GM12878 (cell line): ENCODE measurements at regions not wholly inside any gene's neighbourhood (a gene's known extent, or its start where the extent isn't known, plus 50 kb on each side); places are given as distances from the start of the nearest gene placed in this dataset.

Experiments
- ATAC-seq: fragments of 200-7000 bp; cut with Tn5 transposase; 3 replicates; pipeline ENCODE4 v1.9.1; 2020; ENCODE audit warnings: mild to moderate bottlenecking, moderate library complexity
- BruUV-seq: library from RNA; stranded (reverse); fragments of 400-500 nt; replicated peaks from 2 replicates; lab custom pipeline; 2021; lab: Mats Ljungman, UMichigan
- CTCF ChIA-PET: fragments of 300-600 bp; sonication (Branson Sonifier 250); formaldehyde crosslinking; extraction: SDS; loops from one replicate; lab custom pipeline; 2021; ENCODE audit warnings: inconsistent platforms; lab: Yijun Ruan, JAX
- POLR2A ChIA-PET: fragments of 350-600 bp; formaldehyde crosslinking; extraction: SDS; loops from one replicate; lab custom pipeline; 2021; ENCODE audit warnings: inconsistent platforms; lab: Charles Lee
- RAD21 ChIA-PET: fragments of 300-600 bp; sonication (Branson Sonifier 250); formaldehyde crosslinking; loops from one replicate; lab custom pipeline; 2023; ENCODE audit warnings: antibody characterized with exemption; ENCODE audit not compliant: unreplicated experiment; lab: Charles Lee
- SMC1A ChIA-PET: fragments of 300-600 bp; sonication (Branson Sonifier 250); formaldehyde crosslinking; loops from one replicate; lab custom pipeline; 2023; ENCODE audit not compliant: unreplicated experiment, uncharacterized antibody; lab: Charles Lee
- DNase-seq: peaks from one replicate; pipeline ENCODE4 v3.0.0-alpha.2; 2011; ENCODE audit warnings: low read depth, low spot score
- FAIRE-seq: peaks from 3 replicates; lab custom pipeline; 2011; peaks lifted over from hg19 to GRCh38; lab: Jason Lieb, UNC
- H2AFZ ChIP-seq: 2 replicates; pipeline ENCODE4 v1.6.0; 2011; ENCODE audit warnings: low read depth, low read length, control low read depth; ENCODE audit not compliant: control insufficient read depth
- H3K27ac ChIP-seq: 2 replicates; pipeline ENCODE4 v1.5.1; 2011; ENCODE audit warnings: control low read depth; ENCODE audit not compliant: control insufficient read depth, insufficient read depth
- H3K27me3 ChIP-seq, 2 experiments: replicated peaks in 1 of 2; 2 replicates each; pipeline versions ENCODE4 v1.6.0 to v1.6.1; 2011; ENCODE audit warnings: low read length in 1 of 2; ENCODE audit not compliant: control insufficient read depth in 2 of 2, insufficient read depth in 2 of 2
- H3K36me3 ChIP-seq, 2 experiments: 2 replicates each; pipeline ENCODE4 v1.5.1; 2011; ENCODE audit warnings: low read length in 1 of 2; ENCODE audit not compliant: control insufficient read depth in 2 of 2, insufficient read depth in 2 of 2
- H3K4me1 ChIP-seq: 2 replicates; pipeline ENCODE4 v1.6.1; 2011; ENCODE audit warnings: mild to moderate bottlenecking, low read length, moderate library complexity, mixed read lengths; ENCODE audit not compliant: control insufficient read depth, insufficient read depth
- H3K4me2 ChIP-seq: 2 replicates; pipeline ENCODE4 v1.6.0; 2011; ENCODE audit warnings: control low read depth; ENCODE audit not compliant: control insufficient read depth, insufficient read depth
- H3K4me3 ChIP-seq: fragments of 200-600 bp; sonication (generic); 2 replicates; pipeline ENCODE4 v1.5.1; 2016
- H3K79me2 ChIP-seq: 2 replicates; pipeline ENCODE4 v1.6.0; 2011; ENCODE audit warnings: low read length; ENCODE audit not compliant: control insufficient read depth, insufficient read depth
- H3K9ac ChIP-seq: 2 replicates; pipeline ENCODE4 v1.8.0; 2011; ENCODE audit warnings: low read length, control low read depth, mixed read lengths; ENCODE audit not compliant: control insufficient read depth, insufficient read depth
- H3K9me3 ChIP-seq: replicated peaks from 3 replicates; pipeline ENCODE4 v1.5.1; 2011; ENCODE audit warnings: mild to moderate bottlenecking, low read length; ENCODE audit not compliant: control insufficient read depth, insufficient read depth
- H4K20me1 ChIP-seq: 2 replicates; pipeline ENCODE4 v1.6.0; 2011; ENCODE audit not compliant: control insufficient read depth, insufficient read depth
- CBX5 ChIP-seq: sonication (generic); IDR thresholded peaks from 2 replicates; pipeline ENCODE4 v1.6.1; 2016; ENCODE audit warnings: low read depth, moderate library complexity, mild to moderate bottlenecking, inconsistent platforms
- CREB1 ChIP-seq: IDR thresholded peaks from 2 replicates; pipeline ENCODE4 v1.6.1; 2012; ENCODE audit warnings: low read depth, mild to moderate bottlenecking, inconsistent platforms
- EED ChIP-seq: sonication (generic); IDR thresholded peaks from 2 replicates; pipeline ENCODE4 v1.6.1; 2016; ENCODE audit warnings: antibody characterized with exemption, low read depth
- EGR1 ChIP-seq, 2 experiments: IDR thresholded peaks; 1 replicate in 1 of 2; 2 replicates in 1 of 2; pipeline ENCODE4 v1.6.1; 2011 to 2012; ENCODE audit warnings: low read depth in 2 of 2, low read length in 2 of 2, borderline replicate concordance in 1 of 2, mild to moderate bottlenecking in 1 of 2, moderate library complexity in 1 of 2
- JUNB ChIP-seq: IDR thresholded peaks from 2 replicates; pipeline ENCODE4 v1.6.1; 2016; ENCODE audit warnings: antibody characterized with exemption, mild to moderate bottlenecking
- MYC ChIP-seq: IDR thresholded peaks from 2 replicates; pipeline ENCODE4 v1.6.1; 2011; ENCODE audit warnings: mild to moderate bottlenecking, low read length, moderate library complexity, inconsistent platforms; ENCODE audit not compliant: insufficient read depth, insufficient replicate concordance, insufficient read length, severe bottlenecking
- WGBS: methylation state at CpG from one replicate; pipeline ENCODE4 v1.1.6; 2016; ENCODE audit warnings: low lambda C conversion rate; ENCODE audit not compliant: insufficient replicate concordance, insufficient coverage; ENCODE audit errors: missing lambda C conversion rate; 5-methylcytosine and 5-hydroxymethylcytosine counted together
- in situ Hi-C: fragments of 300-500 bp; cut with MboI; formaldehyde crosslinking; loops from 9 replicates; pipeline ENCODE4 v1.14.3; 2018; ENCODE audit warnings: mixed read lengths
- intact Hi-C: fragments of 100-400 bp; cut with micrococcal nuclease; formaldehyde crosslinking; loops from one replicate; pipeline ENCODE4 v1.14.2; 2022; ENCODE audit not compliant: unreplicated experiment
- TF ChIP-seq, protein P1 (sequence below): IDR thresholded peaks from 2 replicates; pipeline ENCODE4 v1.6.1; 2012; ENCODE audit warnings: mild to moderate bottlenecking, low read depth, low read length
- TF ChIP-seq, protein P2 (sequence below): fragments of 450-650 bp; IDR thresholded peaks from 2 replicates; pipeline ENCODE4 v1.6.1; 2017; ENCODE audit warnings: mild to moderate bottlenecking

DNA sequence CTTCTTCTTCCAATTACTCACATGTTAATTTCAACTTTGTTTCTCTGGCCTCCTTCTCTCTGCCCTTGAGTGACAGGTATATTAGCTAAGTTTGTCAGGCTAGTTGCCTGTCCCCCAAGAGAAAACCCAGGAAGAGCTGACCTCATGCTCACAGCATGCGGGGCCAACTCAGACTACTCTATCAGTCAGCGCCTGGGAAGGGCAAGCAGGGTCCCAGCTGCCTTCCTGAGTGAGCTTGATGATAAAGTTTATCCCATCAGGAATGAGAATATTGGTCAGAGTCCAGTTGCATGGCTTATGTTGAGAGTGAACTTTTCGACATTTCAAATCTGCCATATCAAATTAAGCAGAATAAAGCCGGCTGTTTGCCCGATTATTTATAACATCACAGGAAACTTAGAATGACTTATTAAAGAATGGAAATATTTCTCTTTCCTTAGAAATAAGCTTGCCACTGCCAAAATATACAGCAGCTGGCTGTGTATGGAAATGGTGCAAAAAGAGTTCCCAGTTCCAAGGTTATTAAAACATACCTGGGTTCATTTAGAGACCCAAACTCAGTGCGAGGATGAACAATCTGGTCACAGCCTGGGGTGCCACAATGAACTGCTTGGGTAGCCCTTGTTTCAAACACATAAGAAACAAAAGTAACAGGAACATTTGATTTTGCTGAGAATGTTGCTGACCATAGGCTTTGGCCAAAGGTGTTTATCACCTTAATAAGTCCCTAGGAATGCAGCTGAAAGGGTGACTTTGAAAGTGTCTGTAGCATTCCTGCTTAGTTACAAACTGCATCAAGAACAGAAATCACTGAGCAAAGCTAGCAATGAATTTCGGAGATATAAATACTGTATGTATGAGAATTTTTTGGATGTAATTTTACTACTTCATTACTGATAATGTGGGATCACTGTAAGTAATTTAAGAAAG lies 1553.8 kb upstream of the FLRT2 start:
- TF ChIP-seq, protein P1, sequence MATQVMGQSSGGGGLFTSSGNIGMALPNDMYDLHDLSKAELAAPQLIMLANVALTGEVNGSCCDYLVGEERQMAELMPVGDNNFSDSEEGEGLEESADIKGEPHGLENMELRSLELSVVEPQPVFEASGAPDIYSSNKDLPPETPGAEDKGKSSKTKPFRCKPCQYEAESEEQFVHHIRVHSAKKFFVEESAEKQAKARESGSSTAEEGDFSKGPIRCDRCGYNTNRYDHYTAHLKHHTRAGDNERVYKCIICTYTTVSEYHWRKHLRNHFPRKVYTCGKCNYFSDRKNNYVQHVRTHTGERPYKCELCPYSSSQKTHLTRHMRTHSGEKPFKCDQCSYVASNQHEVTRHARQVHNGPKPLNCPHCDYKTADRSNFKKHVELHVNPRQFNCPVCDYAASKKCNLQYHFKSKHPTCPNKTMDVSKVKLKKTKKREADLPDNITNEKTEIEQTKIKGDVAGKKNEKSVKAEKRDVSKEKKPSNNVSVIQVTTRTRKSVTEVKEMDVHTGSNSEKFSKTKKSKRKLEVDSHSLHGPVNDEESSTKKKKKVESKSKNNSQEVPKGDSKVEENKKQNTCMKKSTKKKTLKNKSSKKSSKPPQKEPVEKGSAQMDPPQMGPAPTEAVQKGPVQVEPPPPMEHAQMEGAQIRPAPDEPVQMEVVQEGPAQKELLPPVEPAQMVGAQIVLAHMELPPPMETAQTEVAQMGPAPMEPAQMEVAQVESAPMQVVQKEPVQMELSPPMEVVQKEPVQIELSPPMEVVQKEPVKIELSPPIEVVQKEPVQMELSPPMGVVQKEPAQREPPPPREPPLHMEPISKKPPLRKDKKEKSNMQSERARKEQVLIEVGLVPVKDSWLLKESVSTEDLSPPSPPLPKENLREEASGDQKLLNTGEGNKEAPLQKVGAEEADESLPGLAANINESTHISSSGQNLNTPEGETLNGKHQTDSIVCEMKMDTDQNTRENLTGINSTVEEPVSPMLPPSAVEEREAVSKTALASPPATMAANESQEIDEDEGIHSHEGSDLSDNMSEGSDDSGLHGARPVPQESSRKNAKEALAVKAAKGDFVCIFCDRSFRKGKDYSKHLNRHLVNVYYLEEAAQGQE, result no peak
- no peak for TF ChIP-seq EGR1 (IDR thresholded peaks at IDR 0.05; ENCODE audit: borderline replicate concordance in 1 of 2, low read depth in 2 of 2, low read length in 2 of 2)
- TF ChIP-seq, protein P2, sequence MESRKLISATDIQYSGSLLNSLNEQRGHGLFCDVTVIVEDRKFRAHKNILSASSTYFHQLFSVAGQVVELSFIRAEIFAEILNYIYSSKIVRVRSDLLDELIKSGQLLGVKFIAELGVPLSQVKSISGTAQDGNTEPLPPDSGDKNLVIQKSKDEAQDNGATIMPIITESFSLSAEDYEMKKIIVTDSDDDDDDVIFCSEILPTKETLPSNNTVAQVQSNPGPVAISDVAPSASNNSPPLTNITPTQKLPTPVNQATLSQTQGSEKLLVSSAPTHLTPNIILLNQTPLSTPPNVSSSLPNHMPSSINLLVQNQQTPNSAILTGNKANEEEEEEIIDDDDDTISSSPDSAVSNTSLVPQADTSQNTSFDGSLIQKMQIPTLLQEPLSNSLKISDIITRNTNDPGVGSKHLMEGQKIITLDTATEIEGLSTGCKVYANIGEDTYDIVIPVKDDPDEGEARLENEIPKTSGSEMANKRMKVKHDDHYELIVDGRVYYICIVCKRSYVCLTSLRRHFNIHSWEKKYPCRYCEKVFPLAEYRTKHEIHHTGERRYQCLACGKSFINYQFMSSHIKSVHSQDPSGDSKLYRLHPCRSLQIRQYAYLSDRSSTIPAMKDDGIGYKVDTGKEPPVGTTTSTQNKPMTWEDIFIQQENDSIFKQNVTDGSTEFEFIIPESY, result no peak
- TF ChIP-seq JUNB, result no peak
- TF ChIP-seq CBX5, result no peak
- no peak for TF ChIP-seq EED
- TF ChIP-seq MYC, result no peak
- TF ChIP-seq CREB1, result no peak
- Histone ChIP-seq H2AFZ (no peak overlapping the region), H4K20me1 (no peaks in the 10 kb centered on the region), H3K36me3 (no peaks in the 10 kb centered on the region), H3K4me3 (no peak overlapping the region), H3K4me1 (no peaks in the 10 kb centered on the region), H3K27me3 (no peaks in the 10 kb centered on the region), H3K27ac (no peak overlapping the region), H3K9ac (no peak overlapping the region), H3K79me2 (no peaks in the 10 kb centered on the region), H3K9me3 (no peaks in the 10 kb centered on the region), H3K4me2 (no peak overlapping the region)
- SMC1A ChIA-PET, result interaction anchor here (0.7 to 1.0 kb wide), 2 partner anchors 96 to 270 kb away, joined by 3 read pairs; no protein-coding TSS in a partner anchor
- BruUV-seq, result no TSS peak
- POLR2A ChIA-PET, result no interaction called here
- intact Hi-C loops (no loop called here), in situ Hi-C loops (no loop called here)
- ATAC-seq (no peak), DNase-seq (no peak), FAIRE-seq (no peak)
- RAD21 ChIA-PET, result no interaction called here
- CTCF ChIA-PET, result interaction anchor here (0.9 kb wide), 1 partner anchor 202 kb away, joined by 3 read pairs; no protein-coding TSS in a partner anchor
- 49% methylated on average over 7 of the region's 7 CpGs for WGBS
